ENCODE measurements at regions not wholly inside any gene's neighbourhood (a gene's known extent, or its start where the extent isn't known, plus 50 kb on each side); places are given as distances from the start of the nearest gene placed in this dataset.

DNA sequence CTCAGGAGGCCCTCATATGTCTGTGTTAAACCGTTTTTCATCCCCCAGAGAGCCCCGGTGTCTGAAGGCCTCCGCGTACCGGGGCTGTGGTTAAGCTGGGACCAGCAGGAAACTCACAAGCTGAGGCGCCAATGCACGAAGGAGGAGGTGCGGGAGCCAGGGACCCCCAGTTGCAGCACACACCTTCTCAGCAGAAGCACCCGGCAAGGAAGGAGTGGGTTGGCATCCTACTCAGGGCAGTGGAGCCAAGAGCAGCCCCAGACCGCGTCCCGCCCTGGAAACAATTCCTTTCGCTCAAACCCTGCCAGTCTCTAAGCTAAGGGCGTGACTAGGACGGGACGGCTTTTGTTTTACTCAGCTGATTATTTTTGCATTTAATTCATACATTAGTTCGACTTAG lies 726.9 kb downstream of the BRD1 start:
- TF ChIP-seq, protein P1, sequence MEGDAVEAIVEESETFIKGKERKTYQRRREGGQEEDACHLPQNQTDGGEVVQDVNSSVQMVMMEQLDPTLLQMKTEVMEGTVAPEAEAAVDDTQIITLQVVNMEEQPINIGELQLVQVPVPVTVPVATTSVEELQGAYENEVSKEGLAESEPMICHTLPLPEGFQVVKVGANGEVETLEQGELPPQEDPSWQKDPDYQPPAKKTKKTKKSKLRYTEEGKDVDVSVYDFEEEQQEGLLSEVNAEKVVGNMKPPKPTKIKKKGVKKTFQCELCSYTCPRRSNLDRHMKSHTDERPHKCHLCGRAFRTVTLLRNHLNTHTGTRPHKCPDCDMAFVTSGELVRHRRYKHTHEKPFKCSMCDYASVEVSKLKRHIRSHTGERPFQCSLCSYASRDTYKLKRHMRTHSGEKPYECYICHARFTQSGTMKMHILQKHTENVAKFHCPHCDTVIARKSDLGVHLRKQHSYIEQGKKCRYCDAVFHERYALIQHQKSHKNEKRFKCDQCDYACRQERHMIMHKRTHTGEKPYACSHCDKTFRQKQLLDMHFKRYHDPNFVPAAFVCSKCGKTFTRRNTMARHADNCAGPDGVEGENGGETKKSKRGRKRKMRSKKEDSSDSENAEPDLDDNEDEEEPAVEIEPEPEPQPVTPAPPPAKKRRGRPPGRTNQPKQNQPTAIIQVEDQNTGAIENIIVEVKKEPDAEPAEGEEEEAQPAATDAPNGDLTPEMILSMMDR (IDR thresholded peaks at IDR 0.05; ENCODE audit: insufficient read depth, missing control alignments): no peak
- FAIRE-seq (no peak), DNase-seq (ENCODE audit: insufficient read length, low spot score) (no peak)

DNA sequence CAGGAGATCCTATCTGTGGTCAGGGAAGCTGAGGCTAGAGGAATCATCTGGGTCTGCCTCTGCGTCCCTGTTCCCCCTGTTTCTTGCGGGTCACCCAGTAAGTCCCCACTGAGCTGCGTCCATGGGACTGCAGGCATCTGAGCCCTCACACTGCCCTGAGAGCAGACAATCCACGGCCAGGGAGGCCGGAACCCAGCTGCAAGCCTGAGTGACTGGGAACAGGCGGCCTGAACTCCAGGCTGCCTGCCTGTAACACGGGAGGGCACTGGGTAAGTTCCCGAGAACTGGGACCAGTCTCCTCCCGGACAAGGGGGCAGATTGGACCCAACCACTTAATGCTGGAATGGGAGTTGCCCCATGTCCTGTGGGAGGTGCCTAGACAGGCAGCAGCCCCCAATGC lies 727.4 kb downstream of the BRD1 start:
- TF ChIP-seq, protein P1 (IDR thresholded peaks at IDR 0.05; ENCODE audit: insufficient read depth, missing control alignments): no peak
- FAIRE-seq (no peak), DNase-seq (ENCODE audit: insufficient read length, low spot score) (no peak)

DNA sequence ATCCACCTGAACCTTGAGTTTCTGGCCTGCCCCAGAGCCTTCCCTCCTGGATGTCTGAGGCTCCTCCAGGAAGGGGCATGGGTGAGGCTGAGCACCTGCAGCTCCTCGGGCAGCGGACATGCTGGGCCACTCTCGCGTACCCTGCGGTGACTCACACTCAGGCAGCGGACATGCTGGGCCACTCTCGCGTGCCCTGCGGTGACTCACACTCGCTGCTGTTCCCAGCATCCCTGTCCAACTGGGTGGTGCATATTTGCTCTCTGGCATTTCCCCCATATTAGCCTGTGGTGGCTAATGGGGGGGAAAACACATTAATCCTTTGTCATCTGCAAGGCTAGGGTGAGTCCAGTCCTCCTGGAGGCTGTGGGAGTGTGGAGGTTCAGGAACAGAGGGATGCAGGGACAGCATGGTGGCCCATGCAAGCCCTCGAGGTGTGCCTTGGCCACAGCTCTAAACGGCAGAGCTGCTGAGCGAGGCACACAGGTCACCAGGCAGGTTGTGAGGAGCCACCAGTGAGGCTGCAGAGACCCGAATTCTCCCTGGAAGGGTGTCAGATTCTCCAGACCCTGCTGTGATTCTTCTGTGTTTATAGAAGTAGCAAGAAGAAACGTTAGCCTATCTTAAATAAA lies 728.1 kb downstream of the BRD1 start:
- FAIRE-seq: no peak
- TF ChIP-seq, protein P1 (IDR thresholded peaks at IDR 0.05; ENCODE audit: insufficient read depth, missing control alignments): no peak
- DNase-seq (ENCODE audit: insufficient read length, low spot score): no peak

DNA sequence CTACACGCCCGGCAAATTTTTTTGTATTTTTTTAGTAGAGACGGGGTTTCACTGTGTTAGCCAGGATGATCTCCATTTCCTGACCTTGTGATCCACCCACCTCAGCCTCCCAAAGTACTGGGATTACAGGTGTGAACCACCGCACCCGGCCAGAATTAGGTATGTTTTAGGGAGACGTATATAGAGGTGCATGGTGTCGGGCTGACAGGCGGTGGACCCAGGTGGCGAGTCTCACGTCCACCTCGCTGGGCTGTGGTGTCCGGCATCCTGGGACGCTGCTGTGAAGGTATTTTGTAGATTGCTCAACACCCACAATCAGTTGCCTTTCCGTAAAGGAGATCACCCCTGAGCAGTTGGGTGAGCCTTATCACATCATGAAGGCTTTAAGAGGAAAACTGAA lies 728.6 kb downstream of the BRD1 start:
- FAIRE-seq: no peak
- TF ChIP-seq, protein P1 (IDR thresholded peaks at IDR 0.05; ENCODE audit: insufficient read depth, missing control alignments): no peak
- DNase-seq (ENCODE audit: insufficient read length, low spot score): no peak

DNA sequence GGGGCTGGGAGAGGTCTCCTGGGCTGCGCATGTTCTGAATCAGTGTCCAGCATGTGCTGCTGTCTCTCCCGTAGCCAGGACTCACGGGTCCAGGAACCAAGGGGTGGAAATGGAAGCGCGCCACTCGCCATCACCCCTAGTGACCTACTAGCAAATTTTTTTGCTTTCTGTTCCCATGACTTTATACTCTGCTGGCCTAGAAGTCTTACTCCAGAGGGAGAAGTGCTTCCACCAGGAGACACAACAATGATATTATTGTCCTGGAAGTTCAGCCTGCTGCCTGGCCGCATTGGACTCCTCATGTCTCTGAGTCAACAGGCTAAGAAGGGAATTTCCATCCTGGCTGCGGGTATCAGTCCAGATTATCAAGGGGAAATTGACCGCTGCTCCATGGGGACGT lies 729.7 kb downstream of the BRD1 start:
- no peak for DNase-seq (ENCODE audit: insufficient read length, low spot score)
- TF ChIP-seq, protein P1 (IDR thresholded peaks at IDR 0.05; ENCODE audit: insufficient read depth, missing control alignments): no peak
- no peak for FAIRE-seq

DNA sequence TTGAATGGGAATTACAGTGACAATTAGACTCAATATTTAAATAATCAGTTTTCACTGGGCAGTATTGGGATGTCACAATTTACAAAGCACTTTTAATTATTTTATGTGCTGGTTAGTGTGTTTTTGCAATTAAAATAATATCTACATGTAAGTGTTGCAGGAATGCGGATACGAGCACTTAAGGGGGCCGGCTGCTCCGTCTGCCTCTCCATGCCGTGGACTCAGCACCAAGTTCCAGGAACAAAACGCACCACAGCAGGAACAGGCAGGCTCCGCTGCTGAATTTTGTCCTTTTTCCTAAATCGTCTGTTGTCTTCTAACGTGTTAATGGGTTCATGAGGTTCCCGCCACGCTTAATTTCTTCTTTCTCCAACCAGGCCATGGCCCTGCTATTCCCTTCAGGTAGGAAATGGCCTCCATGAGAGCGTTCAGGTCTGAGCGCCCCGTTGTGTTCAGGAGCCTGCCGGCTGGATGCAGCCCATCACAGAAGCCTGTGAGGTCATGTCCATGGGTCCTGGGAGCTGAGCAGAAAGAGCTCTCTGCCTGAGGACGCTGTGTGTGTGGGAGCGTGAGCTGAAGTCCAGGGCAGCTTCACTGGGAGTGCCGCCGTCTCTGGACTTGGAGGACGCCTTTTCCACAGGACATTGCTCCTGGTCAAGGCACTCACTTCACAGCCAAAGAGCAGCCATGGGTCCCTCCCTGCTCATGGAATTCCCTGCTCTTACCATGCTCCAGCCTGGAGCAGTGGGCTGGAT lies 730.3 kb downstream of the BRD1 start:
- TF ChIP-seq, protein P1 (IDR thresholded peaks at IDR 0.05; ENCODE audit: insufficient read depth, missing control alignments): no peak
- FAIRE-seq: no peak
- no peak for DNase-seq (ENCODE audit: insufficient read length, low spot score)

DNA sequence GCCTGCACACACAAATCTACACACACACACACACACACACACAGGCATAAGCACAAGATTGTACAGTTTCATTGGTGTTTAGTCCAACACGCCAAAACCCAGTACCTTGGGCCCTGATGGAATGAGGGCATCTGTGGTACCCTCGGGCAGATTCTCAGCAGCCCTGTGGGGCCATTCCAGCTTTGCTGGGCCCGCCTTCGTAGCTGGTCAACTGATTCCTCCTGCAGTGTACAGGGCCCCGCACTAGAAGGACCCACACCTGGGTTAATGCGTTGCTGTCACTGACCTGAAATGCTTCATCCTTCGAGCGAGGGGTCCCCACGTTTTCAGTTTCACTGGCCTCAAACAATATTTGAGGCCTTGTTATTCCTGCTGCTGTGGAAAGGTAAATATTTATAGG lies 731.2 kb downstream of the BRD1 start:
- DNase-seq (ENCODE audit: insufficient read length, low spot score) (no peak), FAIRE-seq (no peak)
- TF ChIP-seq, protein P1 (IDR thresholded peaks at IDR 0.05; ENCODE audit: insufficient read depth, missing control alignments): no peak

Measured in D721Med (cell line).